ENCODE measurements at regions not wholly inside any gene's neighbourhood (a gene's known extent, or its start where the extent isn't known, plus 50 kb on each side); places are given as distances from the start of the nearest gene placed in this dataset.

DNA sequence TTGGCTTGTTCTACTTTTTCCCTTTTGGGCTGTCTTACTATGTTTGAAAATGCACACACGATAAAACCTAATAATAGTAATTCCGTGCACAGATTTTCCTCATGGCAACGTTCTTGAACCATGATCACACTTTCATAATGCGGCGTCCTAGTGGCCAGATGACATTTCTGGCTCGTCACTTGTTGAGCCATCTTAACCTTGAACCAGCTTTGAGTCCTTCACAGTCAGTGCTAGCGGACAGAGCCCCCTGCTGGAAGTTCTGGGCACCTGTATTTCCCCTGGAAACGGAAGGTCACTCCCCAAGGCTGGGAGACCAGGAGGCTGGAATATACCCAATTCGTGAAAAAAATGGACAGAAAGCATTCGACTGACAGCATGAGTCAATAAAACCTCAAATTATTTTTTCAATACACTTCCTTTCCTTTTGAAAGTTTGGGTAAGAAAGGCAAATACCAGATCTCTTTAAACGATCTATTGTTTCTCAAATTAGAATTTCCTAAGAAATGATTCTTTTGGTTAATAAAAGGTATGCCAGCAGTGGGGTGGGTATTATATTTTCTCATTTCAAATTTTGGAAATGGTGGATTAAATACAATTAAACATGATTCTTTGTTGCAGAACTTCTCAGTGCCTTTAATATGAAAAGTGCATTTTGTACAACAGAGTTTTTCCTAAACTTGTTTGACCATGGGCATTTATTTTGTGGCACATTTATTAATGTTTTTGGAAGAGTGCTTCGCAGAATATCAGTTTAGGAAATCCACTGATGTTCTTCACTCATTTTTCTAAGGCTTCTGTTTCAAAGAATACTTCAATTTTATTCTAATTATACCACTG, 542.3 kb downstream of the QKI start:
- H3K36me3 Mint-ChIP-seq (ENCODE audit: low read depth) = no peaks in the 10 kb centered on the region

DNA sequence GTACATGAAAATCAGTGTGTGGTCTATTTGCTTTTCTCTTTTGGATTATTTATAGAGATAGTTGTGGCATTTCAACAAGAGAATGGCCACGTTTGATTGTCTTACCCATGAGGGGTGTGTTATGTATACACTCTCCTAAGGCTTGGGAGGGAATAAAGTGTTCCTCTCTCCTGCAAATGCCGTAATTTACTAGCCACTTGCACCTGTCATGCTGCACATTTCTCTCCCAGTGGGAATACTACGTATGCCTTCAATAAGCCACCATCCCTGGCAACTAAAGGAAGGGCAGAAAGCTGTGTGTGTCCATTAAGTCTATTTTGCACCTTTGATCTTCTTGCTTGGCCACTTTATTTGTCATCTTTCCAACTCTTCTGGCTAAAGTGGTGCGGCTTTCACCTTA, 541.2 kb downstream of the QKI start:
- no peak overlapping the region for H3K4me3 Mint-ChIP-seq
- TF ChIP-seq, protein P1, sequence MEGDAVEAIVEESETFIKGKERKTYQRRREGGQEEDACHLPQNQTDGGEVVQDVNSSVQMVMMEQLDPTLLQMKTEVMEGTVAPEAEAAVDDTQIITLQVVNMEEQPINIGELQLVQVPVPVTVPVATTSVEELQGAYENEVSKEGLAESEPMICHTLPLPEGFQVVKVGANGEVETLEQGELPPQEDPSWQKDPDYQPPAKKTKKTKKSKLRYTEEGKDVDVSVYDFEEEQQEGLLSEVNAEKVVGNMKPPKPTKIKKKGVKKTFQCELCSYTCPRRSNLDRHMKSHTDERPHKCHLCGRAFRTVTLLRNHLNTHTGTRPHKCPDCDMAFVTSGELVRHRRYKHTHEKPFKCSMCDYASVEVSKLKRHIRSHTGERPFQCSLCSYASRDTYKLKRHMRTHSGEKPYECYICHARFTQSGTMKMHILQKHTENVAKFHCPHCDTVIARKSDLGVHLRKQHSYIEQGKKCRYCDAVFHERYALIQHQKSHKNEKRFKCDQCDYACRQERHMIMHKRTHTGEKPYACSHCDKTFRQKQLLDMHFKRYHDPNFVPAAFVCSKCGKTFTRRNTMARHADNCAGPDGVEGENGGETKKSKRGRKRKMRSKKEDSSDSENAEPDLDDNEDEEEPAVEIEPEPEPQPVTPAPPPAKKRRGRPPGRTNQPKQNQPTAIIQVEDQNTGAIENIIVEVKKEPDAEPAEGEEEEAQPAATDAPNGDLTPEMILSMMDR (IDR thresholded peaks at IDR 0.05) = no peak
- no peaks in the 10 kb centered on the region for H3K36me3 ChIP-seq (ENCODE audit: insufficient read depth, low read length)
- DNase-seq = no peak
- H3K4me1 ChIP-seq (ENCODE audit: insufficient read depth, low read length) = no peaks in the 10 kb centered on the region
- no peak for ATAC-seq (ENCODE audit: poor library complexity)
- no peak overlapping the region for H3K4me3 ChIP-seq (ENCODE audit: low read length)
- intact Hi-C loops (cut with DNase I, micrococcal nuclease) = loop anchor here (2.0 to 5.0 kb wide), 4 partner anchors 528 to 1048 kb away; no protein-coding TSS in a partner anchor
- no peak overlapping the region for H3K27ac Mint-ChIP-seq
- peaks cover 56% of the 10 kb centered on the region for H3K27me3 Mint-ChIP-seq
- no peaks in the 10 kb centered on the region for H3K9me3 Mint-ChIP-seq
- H3K27me3 ChIP-seq (ENCODE audit: control insufficient read depth in 1 of 2, insufficient read depth in 2 of 2, low read length in 2 of 2) = peaks cover 6 to 8% of the 10 kb centered on the region in 2 experiments
- H3K9me3 ChIP-seq (ENCODE audit: control insufficient read depth in 1 of 2, insufficient read depth in 1 of 2, low read length in 2 of 2) = no peaks in the 10 kb centered on the region
- H3K4me1 Mint-ChIP-seq (ENCODE audit: low read depth) = no peaks in the 10 kb centered on the region
- H3K36me3 Mint-ChIP-seq (ENCODE audit: low read depth) = no peaks in the 10 kb centered on the region
- ChIA-PET POLR2A (no interaction called here), CTCF (no interaction called here)
- no peak overlapping the region for H3K27ac ChIP-seq (ENCODE audit: low read depth in 1 of 2, low read length in 2 of 2)

More for the DNA sequence above, 542.3 kb downstream of the QKI start:
- no peak overlapping the region for H3K27ac ChIP-seq (ENCODE audit: low read depth in 1 of 2, low read length in 2 of 2)
- POLR2A ChIA-PET = no interaction called here
- TF ChIP-seq, protein P1 (IDR thresholded peaks at IDR 0.05) = peak; percentile 68
- intact Hi-C loops (cut with DNase I, micrococcal nuclease) = loop anchor here (2.0 to 5.0 kb wide), 4 partner anchors 529 to 1049 kb away; no protein-coding TSS in a partner anchor
- H3K27me3 ChIP-seq (ENCODE audit: control insufficient read depth in 1 of 2, insufficient read depth in 2 of 2, low read length in 2 of 2) = peaks cover under 1 to 8% of the 10 kb centered on the region in 2 experiments
- H3K36me3 ChIP-seq (ENCODE audit: insufficient read depth, low read length) = no peaks in the 10 kb centered on the region
- H3K4me1 ChIP-seq (ENCODE audit: insufficient read depth, low read length) = no peaks in the 10 kb centered on the region
- CTCF ChIA-PET = interaction anchor here (0.8 kb wide), 1 partner anchor 10 kb away, joined by 3 read pairs; no protein-coding TSS in a partner anchor
- peaks cover 49% of the 10 kb centered on the region for H3K27me3 Mint-ChIP-seq
- H3K4me1 Mint-ChIP-seq (ENCODE audit: low read depth) = no peaks in the 10 kb centered on the region
- H3K27ac Mint-ChIP-seq = no peak overlapping the region
- H3K9me3 ChIP-seq (ENCODE audit: control insufficient read depth in 1 of 2, insufficient read depth in 1 of 2, low read length in 2 of 2) = no peaks in the 10 kb centered on the region
- ATAC-seq (ENCODE audit: poor library complexity) = peak; percentile 48
- peak; percentile 15 to 72 (median 40) for DNase-seq
- H3K4me3 Mint-ChIP-seq = no peak overlapping the region
- H3K9me3 Mint-ChIP-seq = no peaks in the 10 kb centered on the region
- H3K4me3 ChIP-seq (ENCODE audit: low read length) = no peak overlapping the region

GRCh38 chr6:163955096-163955495, 540.6 kb downstream of the QKI start:
- Histone ChIP-seq H3K27me3 (ENCODE audit: control insufficient read depth in 1 of 2, insufficient read depth in 2 of 2, low read length in 2 of 2) (peaks cover 6 to 8% of the 10 kb centered on the region in 2 experiments), H3K36me3 (ENCODE audit: insufficient read depth, low read length) (no peaks in the 10 kb centered on the region), H3K4me3 (ENCODE audit: low read length) (no peak overlapping the region), H3K4me1 (ENCODE audit: insufficient read depth, low read length) (no peaks in the 10 kb centered on the region), H3K27ac (ENCODE audit: low read depth in 1 of 2, low read length in 2 of 2) (no peak overlapping the region), H3K9me3 (ENCODE audit: control insufficient read depth in 1 of 2, insufficient read depth in 1 of 2, low read length in 2 of 2) (no peaks in the 10 kb centered on the region)
- H3K4me3 Mint-ChIP-seq = no peak overlapping the region
- no peak overlapping the region for H3K27ac Mint-ChIP-seq
- ATAC-seq (ENCODE audit: poor library complexity) (no peak), DNase-seq (no peak)
- H3K4me1 Mint-ChIP-seq (ENCODE audit: low read depth) = no peaks in the 10 kb centered on the region
- intact Hi-C loops (cut with DNase I, micrococcal nuclease) = loop anchor here in 1 of 2 experiments (5.0 kb wide), 3 partner anchors 528 to 1048 kb away; no protein-coding TSS in a partner anchor
- POLR2A ChIA-PET = no interaction called here
- no peaks in the 10 kb centered on the region for H3K36me3 Mint-ChIP-seq (ENCODE audit: low read depth)
- TF ChIP-seq, protein P1 (IDR thresholded peaks at IDR 0.05) = no peak
- CTCF ChIA-PET = no interaction called here
- H3K27me3 Mint-ChIP-seq = peaks cover 62% of the 10 kb centered on the region
- no peaks in the 10 kb centered on the region for H3K9me3 Mint-ChIP-seq

Measured in CD4-positive, alpha-beta T cell (primary cell).